HL-60 (cell line): ENCODE measurements at regions not wholly inside any gene's neighbourhood (a gene's known extent, or its start where the extent isn't known, plus 50 kb on each side); places are given as distances from the start of the nearest gene placed in this dataset.

Source experiments
- DNase-seq, 2 experiments: peaks; one replicate each; pipeline ENCODE4 v3.0.0-alpha.2; 2010 to 2020; ENCODE audit warnings: low read depth in 1 of 2, low spot score in 1 of 2
- H3K27ac ChIP-seq: fragments of 250-450 bp; sonication (Bioruptor Pico); replicated peaks from 2 replicates; pipeline ENCODE4 v1.5.1; 2020; ENCODE audit warnings: mild to moderate bottlenecking, moderate library complexity
- H3K27me3 ChIP-seq: fragments of 250-450 bp; sonication (Bioruptor Pico); 2 replicates; pipeline ENCODE4 v1.5.1; 2021; ENCODE audit warnings: mild to moderate bottlenecking, moderate library complexity; ENCODE audit not compliant: insufficient read depth, poor library complexity, severe bottlenecking
- H3K4me3 ChIP-seq: replicated peaks from 2 replicates; pipeline ENCODE4 v1.5.1; 2011; ENCODE audit warnings: mild to moderate bottlenecking, control low read depth, low read length; ENCODE audit not compliant: insufficient read depth
- GABPA ChIP-seq: IDR thresholded peaks from 2 replicates; pipeline ENCODE4 v1.6.1; 2012; ENCODE audit warnings: low read depth
- POLR2AphosphoS5 ChIP-seq: IDR thresholded peaks from 2 replicates; pipeline ENCODE4 v1.6.1; 2012; ENCODE audit warnings: low read depth
- SPI1 ChIP-seq: IDR thresholded peaks from 2 replicates; pipeline ENCODE4 v1.6.1; 2012; ENCODE audit warnings: low read depth, mild to moderate bottlenecking, borderline replicate concordance
- TF ChIP-seq, protein P1 (sequence below): IDR thresholded peaks from 2 replicates; pipeline ENCODE4 v1.6.1; 2012; ENCODE audit warnings: low read depth; ENCODE audit not compliant: insufficient replicate concordance
- TF ChIP-seq, protein P2 (sequence below): IDR thresholded peaks from one replicate; pipeline ENCODE4 v1.5.1; 2011; ENCODE audit warnings: low read length, control low read depth, inconsistent platforms; ENCODE audit not compliant: insufficient read depth

DNA sequence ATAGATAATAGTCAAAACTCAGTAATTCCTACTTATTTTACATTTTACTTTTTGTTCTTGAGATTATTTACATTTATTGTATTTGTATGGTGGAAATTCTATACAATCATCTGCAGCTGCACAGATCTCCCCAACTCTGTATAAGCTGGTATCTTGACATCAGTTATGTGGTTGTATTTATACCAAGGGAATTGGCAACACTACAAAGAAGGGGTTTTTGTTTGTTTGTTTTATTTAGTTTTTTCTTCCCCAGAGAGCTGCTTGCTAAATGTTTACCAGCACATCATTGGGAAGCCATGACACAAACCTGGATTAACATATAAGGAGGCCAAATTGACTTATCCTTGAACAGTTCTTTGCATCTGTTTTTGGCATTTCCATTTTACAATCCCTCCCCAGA lies 389.2 kb upstream of the KCNMB2 start:
- DNase-seq, result no peak
- H3K27me3 ChIP-seq, result no peaks in the 10 kb centered on the region
- H3K4me3 ChIP-seq, result no peak overlapping the region
- H3K27ac ChIP-seq, result no peak overlapping the region
- TF ChIP-seq, protein P1, sequence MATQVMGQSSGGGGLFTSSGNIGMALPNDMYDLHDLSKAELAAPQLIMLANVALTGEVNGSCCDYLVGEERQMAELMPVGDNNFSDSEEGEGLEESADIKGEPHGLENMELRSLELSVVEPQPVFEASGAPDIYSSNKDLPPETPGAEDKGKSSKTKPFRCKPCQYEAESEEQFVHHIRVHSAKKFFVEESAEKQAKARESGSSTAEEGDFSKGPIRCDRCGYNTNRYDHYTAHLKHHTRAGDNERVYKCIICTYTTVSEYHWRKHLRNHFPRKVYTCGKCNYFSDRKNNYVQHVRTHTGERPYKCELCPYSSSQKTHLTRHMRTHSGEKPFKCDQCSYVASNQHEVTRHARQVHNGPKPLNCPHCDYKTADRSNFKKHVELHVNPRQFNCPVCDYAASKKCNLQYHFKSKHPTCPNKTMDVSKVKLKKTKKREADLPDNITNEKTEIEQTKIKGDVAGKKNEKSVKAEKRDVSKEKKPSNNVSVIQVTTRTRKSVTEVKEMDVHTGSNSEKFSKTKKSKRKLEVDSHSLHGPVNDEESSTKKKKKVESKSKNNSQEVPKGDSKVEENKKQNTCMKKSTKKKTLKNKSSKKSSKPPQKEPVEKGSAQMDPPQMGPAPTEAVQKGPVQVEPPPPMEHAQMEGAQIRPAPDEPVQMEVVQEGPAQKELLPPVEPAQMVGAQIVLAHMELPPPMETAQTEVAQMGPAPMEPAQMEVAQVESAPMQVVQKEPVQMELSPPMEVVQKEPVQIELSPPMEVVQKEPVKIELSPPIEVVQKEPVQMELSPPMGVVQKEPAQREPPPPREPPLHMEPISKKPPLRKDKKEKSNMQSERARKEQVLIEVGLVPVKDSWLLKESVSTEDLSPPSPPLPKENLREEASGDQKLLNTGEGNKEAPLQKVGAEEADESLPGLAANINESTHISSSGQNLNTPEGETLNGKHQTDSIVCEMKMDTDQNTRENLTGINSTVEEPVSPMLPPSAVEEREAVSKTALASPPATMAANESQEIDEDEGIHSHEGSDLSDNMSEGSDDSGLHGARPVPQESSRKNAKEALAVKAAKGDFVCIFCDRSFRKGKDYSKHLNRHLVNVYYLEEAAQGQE, result no peak
- TF ChIP-seq GABPA (no peak), SPI1 (no peak), POLR2AphosphoS5 (no peak)
- TF ChIP-seq, protein P2, sequence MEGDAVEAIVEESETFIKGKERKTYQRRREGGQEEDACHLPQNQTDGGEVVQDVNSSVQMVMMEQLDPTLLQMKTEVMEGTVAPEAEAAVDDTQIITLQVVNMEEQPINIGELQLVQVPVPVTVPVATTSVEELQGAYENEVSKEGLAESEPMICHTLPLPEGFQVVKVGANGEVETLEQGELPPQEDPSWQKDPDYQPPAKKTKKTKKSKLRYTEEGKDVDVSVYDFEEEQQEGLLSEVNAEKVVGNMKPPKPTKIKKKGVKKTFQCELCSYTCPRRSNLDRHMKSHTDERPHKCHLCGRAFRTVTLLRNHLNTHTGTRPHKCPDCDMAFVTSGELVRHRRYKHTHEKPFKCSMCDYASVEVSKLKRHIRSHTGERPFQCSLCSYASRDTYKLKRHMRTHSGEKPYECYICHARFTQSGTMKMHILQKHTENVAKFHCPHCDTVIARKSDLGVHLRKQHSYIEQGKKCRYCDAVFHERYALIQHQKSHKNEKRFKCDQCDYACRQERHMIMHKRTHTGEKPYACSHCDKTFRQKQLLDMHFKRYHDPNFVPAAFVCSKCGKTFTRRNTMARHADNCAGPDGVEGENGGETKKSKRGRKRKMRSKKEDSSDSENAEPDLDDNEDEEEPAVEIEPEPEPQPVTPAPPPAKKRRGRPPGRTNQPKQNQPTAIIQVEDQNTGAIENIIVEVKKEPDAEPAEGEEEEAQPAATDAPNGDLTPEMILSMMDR, result no peak

DNA sequence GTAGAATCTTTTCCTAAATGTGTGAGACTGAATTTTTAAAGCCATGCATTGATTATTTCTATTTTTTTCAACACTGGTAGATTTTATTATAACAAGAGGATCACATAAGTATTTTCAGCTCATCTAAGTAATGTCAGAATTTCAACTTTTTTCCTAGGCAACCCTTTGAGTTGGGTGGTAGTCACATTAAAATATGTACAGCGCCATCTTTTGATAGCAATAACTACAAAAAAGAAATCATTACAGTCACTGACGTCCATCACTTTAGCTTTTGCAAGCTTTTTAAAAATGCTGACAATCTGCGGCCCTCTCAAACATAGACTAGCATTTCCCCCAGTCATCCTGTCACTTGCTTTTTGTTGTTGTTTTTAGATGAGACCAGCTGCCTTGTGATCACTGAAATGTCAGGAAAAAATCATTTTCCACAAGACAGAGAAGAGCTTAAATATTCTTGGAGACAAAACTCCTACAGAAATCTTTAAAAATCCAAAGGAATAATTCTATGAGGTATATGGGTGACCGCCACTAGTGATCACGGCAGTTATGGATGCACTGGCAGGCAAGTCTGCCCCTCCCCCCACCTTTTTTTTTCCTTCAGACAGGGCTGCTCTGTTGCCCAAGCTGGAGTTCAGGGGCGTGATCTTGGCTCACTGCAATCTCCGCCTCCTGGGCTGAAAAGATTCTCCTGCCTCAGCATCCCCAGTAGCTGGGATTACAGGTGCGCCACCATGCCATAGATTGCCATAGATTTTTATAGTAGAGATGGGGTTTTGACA lies 384.0 kb upstream of the KCNMB2 start:
- Histone ChIP-seq H3K27me3 (no peaks in the 10 kb centered on the region), H3K4me3 (no peak overlapping the region), H3K27ac (no peak overlapping the region)
- no peak for DNase-seq
- TF ChIP-seq SPI1 (no peak), GABPA (no peak), POLR2AphosphoS5 (no peak)
- TF ChIP-seq, protein P1, result no peak
- TF ChIP-seq, protein P2, result no peak

DNA sequence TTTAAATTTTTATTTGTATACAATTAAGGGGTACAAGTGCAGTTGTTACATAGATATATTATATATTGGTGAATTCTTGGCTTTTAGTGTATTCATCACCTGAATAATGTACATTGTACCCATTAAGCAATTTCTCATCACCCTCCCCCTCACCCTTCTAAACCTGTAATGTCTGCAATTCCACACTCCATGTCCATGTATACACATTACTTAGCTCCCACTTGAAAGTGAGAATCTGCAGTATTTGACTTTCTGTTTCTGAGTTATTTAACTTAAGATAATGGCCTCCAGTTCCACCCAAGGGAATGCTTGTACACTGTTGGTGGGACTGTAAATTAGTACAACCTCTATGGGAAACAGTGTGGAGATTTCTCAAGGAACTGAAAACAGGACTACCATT lies 383.2 kb upstream of the KCNMB2 start:
- TF ChIP-seq POLR2AphosphoS5, result no peak
- no peak for TF ChIP-seq GABPA
- TF ChIP-seq, protein P1, result no peak
- TF ChIP-seq, protein P2, result no peak
- no peak for TF ChIP-seq SPI1
- H3K27ac ChIP-seq, result no peak overlapping the region
- H3K27me3 ChIP-seq, result no peaks in the 10 kb centered on the region
- no peak for DNase-seq
- no peak overlapping the region for H3K4me3 ChIP-seq
